Left colon (tissue), 2 donors: ENCODE measurements at regions not wholly inside any gene's neighbourhood (a gene's known extent, or its start where the extent isn't known, plus 50 kb on each side); places are given as distances from the start of the nearest gene placed in this dataset.
"Not testable (repeated sequence)": the region's sequence is repeated elsewhere in the genome, so short reads cannot be mapped to it uniquely, and the experiment has no call there.

Experiments
- ATAC-seq: fragments of 200-7000 bp; cut with Tn5 transposase; one replicate; pipeline ENCODE4 v1.9.1; 2020; ENCODE audit warnings: mild to moderate bottlenecking, moderate library complexity
- DNase-seq, 2 donors: peaks; one replicate each; pipeline ENCODE4 v3.0.0-alpha.2; 2020
- intact Hi-C, 2 donors: fragments of 100-400 bp; cut with DNase I in 1 of 2; cut with micrococcal nuclease in 1 of 2; formaldehyde crosslinking; loops; one replicate each; pipeline versions ENCODE4 v1.11.2 to v1.14.0; 2022; cut with DNase I, micrococcal nuclease
- donor health status: DM: no; HTN: no; CAD: no.
- donor health status: DM: yes; HTN: yes; CAD: no.

GRCh38 chr4:27742816-27743215 lies 882.2 kb downstream of the STIM2 start:
- intact Hi-C loops, result no loop called here
- DNase-seq (no peak), ATAC-seq (no peak)

GRCh38 chr4:27759611-27760575 lies 899.3 kb downstream of the STIM2 start:
- intact Hi-C loops, result no loop called here
- ATAC-seq (no peak), DNase-seq (no peak)

DNA sequence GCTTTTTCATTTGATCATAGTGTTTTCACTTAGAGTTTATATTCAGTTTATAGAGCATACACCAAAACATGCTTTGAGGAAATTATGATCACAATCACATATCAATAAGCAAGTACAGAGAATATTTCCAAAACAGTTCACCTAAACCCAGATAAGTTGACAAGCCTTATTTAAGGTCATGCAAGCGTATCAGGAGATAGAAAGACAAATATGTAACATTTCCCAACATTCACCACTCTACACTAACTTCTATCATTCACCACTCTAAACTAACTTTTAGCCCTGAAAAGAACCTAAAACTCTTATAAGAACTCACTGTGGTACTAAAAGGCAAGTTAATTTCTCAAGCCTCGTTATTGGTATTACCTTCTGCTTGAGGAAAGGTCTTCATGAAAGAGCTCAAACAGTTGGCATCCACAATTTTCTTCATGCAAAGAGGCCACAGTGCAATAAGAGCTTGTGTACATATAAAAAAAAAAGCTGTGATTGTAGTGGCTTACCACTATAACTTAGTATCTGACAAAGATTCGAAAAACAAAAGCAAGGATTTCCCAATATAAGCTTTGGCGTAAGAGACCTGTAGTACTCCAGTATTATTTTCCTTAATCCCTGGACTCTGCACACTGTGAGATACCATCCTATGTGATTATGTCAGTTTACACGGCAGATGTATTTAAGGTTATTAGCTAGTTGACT lies 903.3 kb downstream of the STIM2 start:
- intact Hi-C loops, result no loop called here
- DNase-seq (no peak), ATAC-seq (no peak)

- intact Hi-C loops, result no loop called here
- DNase-seq, result no peak
- ATAC-seq, result no peak
These were observed 903.8 kb downstream of the STIM2 start for GRCh38 chr4:27764526-27764837.

- DNase-seq, result no peak
- intact Hi-C loops, result no loop called here
- ATAC-seq, result no peak
These were observed 910.3 kb downstream of the STIM2 start for GRCh38 chr4:27770895-27771294.

GRCh38 chr4:27775156-27775555 lies 914.5 kb downstream of the STIM2 start:
- intact Hi-C loops, result no loop called here
- no peak for DNase-seq
- ATAC-seq, result no peak

GRCh38 chr4:27779827-27780226 lies 919.2 kb downstream of the STIM2 start:
- intact Hi-C loops, result no loop called here
- DNase-seq (no peak), ATAC-seq (no peak)

GRCh38 chr4:27787195-27787594 lies 926.6 kb downstream of the STIM2 start:
- ATAC-seq, result no peak
- DNase-seq, result no peak
- intact Hi-C loops, result no loop called here

- DNase-seq, result no peak
- intact Hi-C loops, result no loop called here
- no peak for ATAC-seq
These were observed 929.1 kb downstream of the STIM2 start for GRCh38 chr4:27789773-27790172.

GRCh38 chr4:27790911-27791310 lies 930.3 kb downstream of the STIM2 start:
- ATAC-seq, result no peak
- intact Hi-C loops, result no loop called here
- no peak for DNase-seq

GRCh38 chr4:27791640-27792039 lies 931.0 kb downstream of the STIM2 start:
- no peak for ATAC-seq
- no peak for DNase-seq
- intact Hi-C loops, result no loop called here

DNA sequence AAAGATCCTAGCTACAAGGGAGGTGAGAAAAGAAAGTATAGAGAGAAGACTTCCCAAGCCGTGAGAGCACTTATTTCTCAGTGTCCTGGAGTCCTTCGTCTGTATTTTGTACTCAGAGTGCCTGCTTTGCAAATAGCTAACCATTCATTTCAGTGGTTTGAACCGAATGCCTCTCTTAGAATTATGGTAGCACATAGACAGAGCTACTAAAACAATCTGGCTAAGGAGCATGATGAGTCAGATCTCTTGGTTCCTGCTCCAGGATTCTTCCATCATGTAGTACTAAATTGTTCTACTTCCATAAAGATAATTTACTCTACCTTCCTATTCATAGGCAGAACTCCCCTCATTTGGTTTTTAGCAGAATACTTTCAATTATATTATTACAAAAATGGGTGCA lies 946.6 kb downstream of the STIM2 start:
- no peak for ATAC-seq
- intact Hi-C loops, result no loop called here
- no peak for DNase-seq

GRCh38 chr4:27811948-27812347 lies 951.3 kb downstream of the STIM2 start:
- no peak for DNase-seq
- intact Hi-C loops, result no loop called here
- no peak for ATAC-seq

GRCh38 chr4:27813226-27813625 lies 952.6 kb downstream of the STIM2 start:
- intact Hi-C loops, ATAC-seq, DNase-seq: not testable (repeated sequence)

GRCh38 chr4:27813699-27814425 lies 953.2 kb downstream of the STIM2 start:
- intact Hi-C loops, DNase-seq, ATAC-seq: not testable (repeated sequence)

DNA sequence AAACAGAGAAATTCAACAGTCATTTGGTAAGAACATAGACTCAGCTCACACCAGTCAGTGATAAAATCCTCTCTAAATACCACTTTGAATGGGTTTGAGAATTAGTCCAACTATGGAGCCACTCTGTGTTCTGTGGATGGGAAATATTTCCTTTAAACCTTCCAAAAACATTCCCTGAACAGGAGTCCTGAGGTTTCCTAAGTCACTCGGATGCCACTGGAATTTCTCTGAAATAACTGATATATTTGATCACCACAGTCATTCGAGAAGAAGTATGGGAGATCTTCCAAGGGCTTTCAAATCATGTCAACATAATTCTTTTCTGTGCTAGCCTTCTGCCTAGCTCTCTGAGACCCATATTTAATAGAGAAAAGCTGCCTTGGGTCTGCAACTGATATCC lies 958.6 kb downstream of the STIM2 start:
- ATAC-seq (no peak), DNase-seq (no peak)
- intact Hi-C loops, result no loop called here

DNA sequence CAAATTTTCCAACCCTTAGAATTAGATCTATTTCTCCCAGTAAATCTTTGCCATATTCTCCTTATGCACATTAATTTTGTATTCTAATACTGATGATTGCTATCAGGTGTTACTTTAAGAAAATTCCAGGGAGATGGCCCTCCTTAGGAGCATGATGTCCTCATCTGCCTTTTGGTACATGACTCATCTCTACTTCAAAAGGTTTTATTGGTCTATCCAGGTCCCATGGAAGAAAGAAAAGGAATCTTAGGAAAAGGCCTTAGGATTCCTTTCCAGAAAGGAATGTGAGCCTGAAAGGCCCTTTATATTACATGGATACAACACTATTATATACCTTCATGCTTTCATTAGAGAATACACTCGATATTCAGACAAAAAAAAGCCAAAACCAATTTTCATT lies 968.2 kb downstream of the STIM2 start:
- ATAC-seq (no peak), DNase-seq (no peak)
- intact Hi-C loops, result no loop called here

DNA sequence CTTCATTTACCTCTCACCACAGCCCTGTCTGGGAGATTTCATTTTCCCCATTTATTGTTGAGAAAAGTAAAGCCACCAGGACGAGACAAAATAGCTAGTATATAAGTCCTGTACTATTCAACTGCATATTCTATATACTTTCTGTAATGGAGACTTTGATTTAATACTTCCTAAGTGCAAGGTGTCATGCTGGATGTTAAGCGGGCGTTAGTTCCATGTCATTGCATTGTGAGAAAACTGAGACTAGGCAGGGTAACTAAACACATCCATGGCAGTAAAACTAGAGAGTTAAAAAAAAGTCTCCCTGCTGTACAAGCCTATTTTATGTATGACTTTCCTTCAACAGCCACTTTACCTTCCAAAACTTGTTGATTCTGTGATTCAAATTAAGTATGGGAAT lies 969.6 kb downstream of the STIM2 start:
- ATAC-seq, result no peak
- DNase-seq, result no peak
- intact Hi-C loops, result no loop called here

GRCh38 chr4:27835851-27836250 lies 975.2 kb downstream of the STIM2 start:
- intact Hi-C loops, result no loop called here
- ATAC-seq (no peak), DNase-seq (no peak)

DNA sequence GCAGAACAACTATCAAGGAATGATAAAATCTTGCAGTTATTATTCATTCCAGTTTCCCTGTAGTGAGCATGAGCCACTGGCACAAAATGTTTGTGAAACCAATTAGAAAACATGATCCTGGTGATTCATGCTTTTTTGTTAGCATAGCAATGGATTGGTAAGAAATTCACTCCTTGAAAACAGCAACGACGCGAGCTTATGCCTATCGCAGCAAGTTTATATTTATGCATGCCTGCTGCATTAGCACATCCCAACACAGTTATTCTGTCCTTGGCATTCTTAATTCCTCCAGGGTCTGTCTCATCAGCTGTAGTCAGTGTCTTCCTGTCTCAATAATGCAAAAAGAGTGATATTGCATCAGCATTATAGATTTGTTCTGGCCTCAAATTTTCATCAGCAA lies 975.9 kb downstream of the STIM2 start:
- DNase-seq (no peak), ATAC-seq (no peak)
- intact Hi-C loops, result no loop called here
